Osteocyte (in vitro differentiated cells): ENCODE measurements at regions not wholly inside any gene's neighbourhood (a gene's known extent, or its start where the extent isn't known, plus 50 kb on each side); places are given as distances from the start of the nearest gene placed in this dataset.

Experiments
- DNase-seq: peaks from one replicate; pipeline ENCODE4 v3.0.0; 2021; ENCODE audit warnings: mixed read lengths; ENCODE audit not compliant: unreplicated experiment; ENCODE audit errors: extremely low spot score
- H3K27ac Mint-ChIP-seq: one replicate; pipeline ENCODE4 v1.8.0; 2021; ENCODE audit warnings: mild to moderate bottlenecking, mixed read lengths; ENCODE audit not compliant: unreplicated experiment
- H3K27me3 Mint-ChIP-seq: one replicate; pipeline ENCODE4 v1.8.0; 2021; ENCODE audit warnings: mixed read lengths; ENCODE audit not compliant: unreplicated experiment
- H3K36me3 Mint-ChIP-seq: one replicate; pipeline ENCODE4 v1.8.0; 2021; ENCODE audit warnings: mixed read lengths; ENCODE audit not compliant: unreplicated experiment
- H3K4me1 Mint-ChIP-seq: one replicate; pipeline ENCODE4 v1.8.0; 2021; ENCODE audit warnings: mixed read lengths; ENCODE audit not compliant: unreplicated experiment
- H3K4me3 Mint-ChIP-seq: one replicate; pipeline ENCODE4 v1.8.0; 2021; ENCODE audit warnings: mild to moderate bottlenecking, moderate library complexity, mixed read lengths; ENCODE audit not compliant: unreplicated experiment
- H3K9me3 Mint-ChIP-seq: one replicate; pipeline ENCODE4 v1.8.0; 2021; ENCODE audit warnings: mixed read lengths; ENCODE audit not compliant: unreplicated experiment
- TF ChIP-seq, protein P1 (sequence below): fragments of 200-600 bp; sonication (generic); IDR thresholded peaks from 2 replicates; pipeline ENCODE4 v1.5.0; 2021; ENCODE audit warnings: antibody characterized with exemption, mild to moderate bottlenecking, moderate library complexity

DNA sequence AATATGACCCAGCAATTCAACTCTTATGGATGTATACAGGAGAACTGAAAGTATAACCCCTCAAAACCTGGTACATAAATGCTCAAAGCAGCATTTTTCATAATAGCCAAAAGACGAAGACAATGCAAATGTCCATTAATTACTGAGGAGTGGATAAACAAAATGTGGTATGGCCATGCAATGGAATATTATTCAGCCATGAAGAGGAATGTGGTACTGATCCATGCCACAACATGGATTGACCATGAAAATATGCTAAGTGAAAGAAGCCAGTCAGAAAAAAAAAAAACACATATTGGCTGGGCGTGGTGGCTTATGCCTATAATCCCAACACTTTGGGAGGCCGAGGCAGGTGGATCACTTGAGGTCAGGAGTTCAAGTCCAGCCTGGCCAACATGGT is 74.5 kb upstream of the PLS3 start:
- Mint-ChIP-seq H3K27me3 (no peaks in the 10 kb centered on the region), H3K27ac (no peak overlapping the region), H3K4me3 (no peak overlapping the region)

GRCh38 chrX:115487608-115488007 is 73.4 kb upstream of the PLS3 start:
- Mint-ChIP-seq H3K36me3 (no peaks in the 10 kb centered on the region), H3K27ac (no peak overlapping the region), H3K27me3 (no peaks in the 10 kb centered on the region), H3K9me3 (peaks cover 4% of the 10 kb centered on the region), H3K4me3 (no peak overlapping the region), H3K4me1 (peaks cover 18% of the 10 kb centered on the region)
- TF ChIP-seq, protein P1, sequence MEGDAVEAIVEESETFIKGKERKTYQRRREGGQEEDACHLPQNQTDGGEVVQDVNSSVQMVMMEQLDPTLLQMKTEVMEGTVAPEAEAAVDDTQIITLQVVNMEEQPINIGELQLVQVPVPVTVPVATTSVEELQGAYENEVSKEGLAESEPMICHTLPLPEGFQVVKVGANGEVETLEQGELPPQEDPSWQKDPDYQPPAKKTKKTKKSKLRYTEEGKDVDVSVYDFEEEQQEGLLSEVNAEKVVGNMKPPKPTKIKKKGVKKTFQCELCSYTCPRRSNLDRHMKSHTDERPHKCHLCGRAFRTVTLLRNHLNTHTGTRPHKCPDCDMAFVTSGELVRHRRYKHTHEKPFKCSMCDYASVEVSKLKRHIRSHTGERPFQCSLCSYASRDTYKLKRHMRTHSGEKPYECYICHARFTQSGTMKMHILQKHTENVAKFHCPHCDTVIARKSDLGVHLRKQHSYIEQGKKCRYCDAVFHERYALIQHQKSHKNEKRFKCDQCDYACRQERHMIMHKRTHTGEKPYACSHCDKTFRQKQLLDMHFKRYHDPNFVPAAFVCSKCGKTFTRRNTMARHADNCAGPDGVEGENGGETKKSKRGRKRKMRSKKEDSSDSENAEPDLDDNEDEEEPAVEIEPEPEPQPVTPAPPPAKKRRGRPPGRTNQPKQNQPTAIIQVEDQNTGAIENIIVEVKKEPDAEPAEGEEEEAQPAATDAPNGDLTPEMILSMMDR: no peak
- no peak for DNase-seq

More for the DNA sequence above, 74.5 kb upstream of the PLS3 start:
- peaks cover 7% of the 10 kb centered on the region for H3K4me1 Mint-ChIP-seq
- no peaks in the 10 kb centered on the region for H3K36me3 Mint-ChIP-seq
- H3K9me3 Mint-ChIP-seq: peaks cover 4% of the 10 kb centered on the region
- TF ChIP-seq, protein P1: no peak
- DNase-seq: no peak

- TF ChIP-seq, protein P1: no peak
- Mint-ChIP-seq H3K27me3 (no peaks in the 10 kb centered on the region), H3K4me1 (peaks cover 32% of the 10 kb centered on the region), H3K36me3 (peaks cover under 1% of the 10 kb centered on the region), H3K4me3 (no peak overlapping the region), H3K9me3 (peaks cover 4% of the 10 kb centered on the region), H3K27ac (no peak overlapping the region)
- DNase-seq: no peak
These were observed 70.2 kb upstream of the PLS3 start for GRCh38 chrX:115490814-115491213.

DNA sequence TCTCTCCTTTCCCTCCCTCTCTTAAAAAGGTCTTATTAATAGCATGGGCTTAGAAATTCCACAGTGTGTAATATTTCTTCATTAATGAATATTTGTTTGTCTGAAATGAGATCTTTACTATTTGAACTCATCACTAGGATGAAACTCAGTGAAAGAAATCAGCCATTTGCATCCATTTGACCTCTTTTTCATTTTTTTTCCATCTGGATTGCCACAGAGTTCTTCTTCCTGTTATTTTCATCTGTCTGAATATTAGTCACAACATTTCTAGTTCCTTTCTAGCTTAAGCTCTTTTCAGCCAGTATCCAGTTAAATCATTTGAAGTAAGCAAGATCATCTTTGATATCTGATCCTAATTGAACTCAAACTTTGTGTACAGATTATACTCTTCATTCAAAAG is 69.2 kb upstream of the PLS3 start:
- no peak for DNase-seq
- H3K27me3 Mint-ChIP-seq: no peaks in the 10 kb centered on the region
- H3K36me3 Mint-ChIP-seq: peaks cover 1% of the 10 kb centered on the region
- H3K4me3 Mint-ChIP-seq: no peak overlapping the region
- H3K27ac Mint-ChIP-seq: peak overlapping the region; percentile 69
- H3K9me3 Mint-ChIP-seq: no peaks in the 10 kb centered on the region
- H3K4me1 Mint-ChIP-seq: peaks cover 32% of the 10 kb centered on the region
- TF ChIP-seq, protein P1: no peak

GRCh38 chrX:115493015-115493414 is 68.0 kb upstream of the PLS3 start:
- Mint-ChIP-seq H3K4me3 (no peak overlapping the region), H3K27me3 (no peaks in the 10 kb centered on the region), H3K4me1 (peaks cover 32% of the 10 kb centered on the region), H3K36me3 (peaks cover 1% of the 10 kb centered on the region), H3K9me3 (no peaks in the 10 kb centered on the region), H3K27ac (no peak overlapping the region)
- no peak for DNase-seq
- TF ChIP-seq, protein P1: no peak
